Stimulated activated CD4-positive, alpha-beta T cell treated with anti-CD3 and anti-CD28 coated beads, Interleukin-1b, Interleukin-23, amount 100 ng/mL, for 24 hours (primary cell): ENCODE measurements at regions not wholly inside any gene's neighbourhood (a gene's known extent, or its start where the extent isn't known, plus 50 kb on each side); places are given as distances from the start of the nearest gene placed in this dataset.
"Not testable (repeated sequence)": the region's sequence is repeated elsewhere in the genome, so short reads cannot be mapped to it uniquely, and the experiment has no call there.

Source experiments
- DNase-seq, 4 experiments: peaks; one replicate each; pipeline ENCODE4 v3.0.0-alpha.2; 2020; ENCODE audit warnings: low read depth in 4 of 4, low spot score in 1 of 4

DNA sequence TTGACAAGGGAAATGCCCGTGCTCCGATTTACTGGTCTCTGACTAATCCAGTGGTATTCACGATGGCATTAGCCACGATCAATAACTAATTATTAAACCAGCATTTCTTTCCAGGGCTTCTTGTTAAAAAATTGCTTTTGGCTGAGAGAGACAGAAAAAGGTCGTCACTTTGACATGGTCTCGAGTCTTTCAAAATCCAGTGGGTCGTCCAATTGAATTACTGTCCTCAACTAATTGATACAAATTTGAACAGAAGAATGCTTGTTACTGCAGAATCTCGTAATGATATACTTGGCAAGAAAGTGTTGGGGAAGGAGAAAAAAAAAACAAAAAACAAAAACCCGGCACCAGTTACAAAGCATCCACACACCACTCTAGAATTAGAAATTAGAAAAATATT, 318.4 kb downstream of the NR2F2 start:
- no peak for DNase-seq

GRCh38 chr15:96657096-96657495, 326.6 kb downstream of the NR2F2 start:
- DNase-seq: no peak

- not testable (repeated sequence) for DNase-seq
Measured at GRCh38 chr15:96666979-96667378, 336.5 kb downstream of the NR2F2 start.

- no peak for DNase-seq
Measured at GRCh38 chr15:96670389-96670788, 339.9 kb downstream of the NR2F2 start.

DNA sequence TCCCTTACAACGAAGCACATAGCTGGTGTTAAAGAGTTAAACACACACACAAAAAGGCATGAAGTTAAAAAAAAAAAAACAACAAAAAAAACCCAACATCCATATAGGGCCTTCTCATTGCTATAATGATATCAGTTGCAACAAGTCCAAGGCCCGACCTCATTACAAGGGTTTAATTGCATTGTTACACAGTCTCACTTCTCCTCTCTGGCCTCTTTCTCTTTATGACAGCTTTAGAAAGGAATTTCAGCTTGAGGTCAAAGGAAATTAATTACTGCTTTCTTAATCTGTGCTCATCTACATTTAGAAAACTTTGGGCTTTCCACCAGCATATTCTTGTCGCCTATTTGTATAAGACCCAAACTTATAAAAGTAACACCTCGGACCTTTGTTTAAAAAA, 342.1 kb downstream of the NR2F2 start:
- DNase-seq: no peak

DNA sequence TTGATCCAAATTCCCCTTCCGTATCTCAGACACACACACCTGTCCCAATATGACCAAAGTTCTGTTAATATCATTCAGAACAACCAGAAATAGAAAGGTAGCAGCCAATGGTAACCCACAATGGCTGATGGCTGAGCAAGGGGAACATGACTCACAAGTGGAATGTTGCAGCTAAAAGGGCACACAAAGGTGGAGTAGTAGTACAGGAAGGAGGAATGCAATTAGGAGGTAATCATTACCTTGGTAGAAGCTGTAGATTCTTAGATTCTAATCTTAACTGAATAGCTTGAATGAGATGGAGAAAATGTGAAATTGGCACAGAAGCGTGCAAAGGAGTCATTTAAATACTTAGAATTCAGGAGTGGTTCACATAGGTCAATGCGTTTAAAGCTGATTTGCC, 347.9 kb downstream of the NR2F2 start:
- DNase-seq: no peak

- DNase-seq: no peak
Measured at GRCh38 chr15:96687388-96688107, 357.0 kb downstream of the NR2F2 start.

DNA sequence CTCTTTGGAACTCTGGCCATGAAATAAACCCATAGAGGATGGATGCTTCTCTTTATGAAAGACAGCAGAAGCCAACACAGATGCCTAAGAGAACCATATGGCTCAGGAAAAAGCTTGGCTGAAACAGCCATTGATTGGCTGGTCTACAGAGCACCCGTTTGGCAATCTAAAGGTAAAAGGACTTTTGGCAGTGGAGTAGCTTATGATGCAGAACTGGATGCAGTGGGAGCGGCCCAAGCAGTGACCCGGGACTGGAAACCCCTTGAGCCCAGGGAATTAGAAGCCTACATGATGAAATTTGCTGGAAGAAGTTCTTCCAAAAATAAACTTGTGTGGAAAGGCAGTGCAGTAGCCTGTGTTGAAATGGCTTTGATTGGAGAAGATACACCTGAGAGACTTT, 360.2 kb downstream of the NR2F2 start:
- no peak for DNase-seq

GRCh38 chr15:96692826-96693225, 362.3 kb downstream of the NR2F2 start:
- DNase-seq: no peak

DNA sequence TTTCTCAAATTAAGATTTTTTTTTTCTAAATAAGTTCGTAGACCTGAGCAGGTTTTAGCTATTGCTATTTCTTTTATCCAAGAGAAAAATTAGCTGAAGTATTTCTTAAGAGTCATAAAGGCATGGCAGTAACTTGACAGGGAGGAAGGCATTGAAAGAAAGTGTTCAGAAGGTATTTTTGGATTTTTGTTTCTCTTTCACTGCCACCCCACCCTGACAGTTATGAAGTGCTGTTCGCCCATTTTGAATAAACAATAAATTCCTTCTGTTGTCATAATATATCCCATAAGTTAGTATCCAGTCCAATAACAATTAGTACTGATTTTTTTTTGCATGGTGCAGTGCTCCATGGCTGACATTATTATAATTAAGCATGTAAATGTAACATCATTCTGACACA, 363.0 kb downstream of the NR2F2 start:
- DNase-seq: no peak

GRCh38 chr15:96693990-96694517, 363.6 kb downstream of the NR2F2 start:
- DNase-seq: no peak

DNA sequence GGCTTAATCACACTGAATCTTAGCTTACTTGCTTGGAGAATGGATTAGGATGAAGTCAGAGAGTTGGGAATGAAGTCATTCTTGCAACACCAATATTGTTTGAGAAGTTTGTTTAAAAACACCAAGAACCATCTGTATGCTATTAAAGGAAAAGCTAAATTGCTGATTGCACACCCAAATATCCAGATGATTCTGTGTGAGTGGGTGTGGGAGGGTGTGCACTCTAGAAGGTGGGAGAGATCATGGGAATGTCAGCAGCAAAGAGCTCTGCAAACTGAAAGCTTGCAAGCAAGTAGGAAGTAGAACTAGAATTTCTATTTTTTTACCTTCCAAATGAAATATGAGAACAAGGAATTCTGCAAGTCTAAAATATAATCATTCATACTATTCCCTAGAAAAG, 364.9 kb downstream of the NR2F2 start:
- no peak for DNase-seq

GRCh38 chr15:96699871-96700401, 369.4 kb downstream of the NR2F2 start:
- no peak for DNase-seq

DNA sequence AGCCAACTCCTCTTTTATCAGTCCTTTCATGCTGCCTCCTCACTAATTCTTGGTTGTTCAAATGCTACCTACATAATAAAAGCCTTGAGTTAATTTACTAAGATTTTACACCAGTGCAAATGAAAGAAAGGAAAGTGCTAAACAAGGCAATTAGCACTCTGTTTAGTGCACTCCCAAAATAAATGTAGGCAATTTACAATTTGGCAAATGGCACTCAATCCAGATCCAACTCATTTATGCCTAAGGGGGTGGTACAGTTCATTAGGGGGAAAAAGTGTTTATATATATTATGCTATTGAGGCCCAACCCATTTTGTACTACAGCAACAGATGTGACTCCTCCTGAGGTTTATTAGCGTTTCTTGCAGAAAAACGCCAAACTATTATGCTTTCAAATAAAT, 370.1 kb downstream of the NR2F2 start:
- no peak for DNase-seq

DNA sequence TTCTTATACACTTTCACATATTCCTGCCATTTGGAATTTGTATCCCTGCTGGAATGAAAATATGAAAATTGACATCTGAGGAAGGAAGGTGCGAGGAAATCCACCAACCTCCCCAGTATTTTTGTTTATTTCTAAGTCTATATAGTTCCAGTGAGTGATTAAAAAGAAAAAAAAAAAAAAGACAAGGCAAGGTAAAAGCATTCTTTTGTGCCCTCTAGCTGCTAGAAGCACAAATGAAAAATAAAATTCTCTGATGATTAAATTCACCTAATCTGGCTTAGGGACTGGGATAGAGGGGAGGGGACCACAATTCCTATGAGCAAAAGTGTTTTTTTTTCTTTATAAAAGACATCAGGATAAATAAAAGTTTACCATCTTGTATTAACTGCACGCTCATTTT, 370.9 kb downstream of the NR2F2 start:
- DNase-seq: no peak

DNA sequence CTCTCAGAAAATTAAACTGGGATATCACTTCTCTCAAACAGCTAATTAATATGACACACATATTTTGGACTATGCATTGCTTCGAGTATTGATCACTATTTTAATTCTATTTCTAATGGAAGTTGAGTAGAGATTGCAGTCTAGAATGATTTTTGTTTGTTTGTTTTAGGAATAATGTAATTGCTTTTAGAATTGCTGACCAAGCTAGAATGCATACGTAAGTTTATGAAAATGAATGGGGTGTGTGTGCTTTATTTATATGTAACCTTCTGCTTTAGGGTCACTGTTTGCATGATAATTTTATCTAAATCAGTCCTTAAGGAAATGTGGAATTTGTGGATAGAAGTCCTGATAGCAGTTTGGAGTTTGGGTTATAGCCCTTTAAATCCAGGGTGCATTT, 371.4 kb downstream of the NR2F2 start:
- no peak for DNase-seq

- DNase-seq: no peak
Measured at GRCh38 chr15:96702589-96702988, 372.1 kb downstream of the NR2F2 start.

DNA sequence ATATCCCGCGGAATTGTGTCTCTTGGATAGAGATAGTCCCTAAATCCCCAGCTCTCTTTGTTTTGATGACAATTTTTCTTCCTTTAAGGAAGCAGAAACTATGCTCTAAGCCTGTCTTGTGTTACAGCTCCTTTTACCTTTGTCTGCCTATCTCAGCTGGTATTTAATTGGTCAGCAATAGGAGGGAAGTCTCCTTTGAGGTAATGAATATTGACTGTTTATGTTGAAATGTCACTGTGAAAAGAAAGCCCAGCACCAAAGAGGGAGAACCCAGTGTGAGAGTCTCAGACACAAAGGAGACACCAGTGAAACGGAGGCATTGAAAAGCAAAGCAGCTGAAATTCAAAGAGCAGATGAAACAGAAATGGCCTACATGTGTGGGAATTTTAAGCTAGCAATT, 372.6 kb downstream of the NR2F2 start:
- no peak for DNase-seq

DNA sequence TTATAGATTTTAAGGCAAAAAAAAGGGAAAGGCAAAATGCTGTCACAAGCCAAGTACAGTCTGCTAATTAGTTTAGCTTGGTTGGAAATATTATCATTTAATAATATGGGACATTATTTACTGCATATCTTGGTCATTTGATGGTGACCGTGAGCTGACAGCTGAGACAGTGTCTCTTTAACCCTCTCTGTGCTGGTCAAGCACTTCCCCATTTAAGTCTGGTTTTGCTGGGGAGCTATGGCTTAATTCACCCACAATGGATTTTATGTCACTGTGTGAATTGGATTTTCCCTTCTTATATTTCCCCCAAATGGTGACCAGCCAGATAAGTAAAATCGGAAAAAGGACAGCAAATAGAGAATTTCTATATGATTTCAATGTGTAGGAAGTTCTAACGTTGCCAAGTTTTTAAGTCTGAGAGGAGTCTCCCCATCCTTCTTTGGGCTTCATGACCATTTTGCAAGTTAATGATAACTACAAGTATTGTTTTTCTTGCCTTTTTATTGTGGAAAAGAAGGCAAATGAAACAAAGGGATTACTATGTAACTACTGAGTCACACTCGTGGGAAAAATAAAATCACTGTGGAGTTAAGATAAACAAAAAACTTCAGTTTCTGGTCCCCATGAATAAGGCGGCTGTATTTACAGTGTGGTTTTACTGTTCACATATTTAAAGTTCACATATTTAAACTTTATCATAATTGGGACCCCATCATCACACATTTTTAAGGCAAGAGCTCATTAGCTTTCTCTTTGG, 373.5 kb downstream of the NR2F2 start:
- DNase-seq: no peak

GRCh38 chr15:96716075-96716474, 385.6 kb downstream of the NR2F2 start:
- no peak for DNase-seq

DNA sequence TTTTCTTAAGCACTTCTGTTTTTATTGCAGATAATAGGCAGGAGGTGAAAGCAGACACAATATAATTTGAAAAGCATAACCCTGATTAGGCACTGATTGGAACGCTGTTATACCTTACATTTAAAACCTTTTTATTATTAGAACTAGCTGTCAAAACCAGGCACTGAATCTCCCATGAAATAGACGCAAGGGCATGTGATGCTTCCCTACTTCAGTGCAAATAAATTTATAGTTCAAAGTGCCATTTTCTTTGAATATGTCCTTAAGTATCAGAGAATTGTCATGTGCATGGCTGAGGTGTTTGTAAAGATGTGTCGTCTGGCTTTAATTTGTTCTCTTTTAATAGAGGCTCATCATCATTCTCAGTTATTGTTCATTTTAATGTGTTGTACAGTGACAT, 386.0 kb downstream of the NR2F2 start:
- DNase-seq: no peak

- DNase-seq: no peak
Measured at GRCh38 chr15:96720251-96720650, 389.8 kb downstream of the NR2F2 start.
